ENCODE measurements at regions not wholly inside any gene's neighbourhood (a gene's known extent, or its start where the extent isn't known, plus 50 kb on each side); places are given as distances from the start of the nearest gene placed in this dataset.

DNA sequence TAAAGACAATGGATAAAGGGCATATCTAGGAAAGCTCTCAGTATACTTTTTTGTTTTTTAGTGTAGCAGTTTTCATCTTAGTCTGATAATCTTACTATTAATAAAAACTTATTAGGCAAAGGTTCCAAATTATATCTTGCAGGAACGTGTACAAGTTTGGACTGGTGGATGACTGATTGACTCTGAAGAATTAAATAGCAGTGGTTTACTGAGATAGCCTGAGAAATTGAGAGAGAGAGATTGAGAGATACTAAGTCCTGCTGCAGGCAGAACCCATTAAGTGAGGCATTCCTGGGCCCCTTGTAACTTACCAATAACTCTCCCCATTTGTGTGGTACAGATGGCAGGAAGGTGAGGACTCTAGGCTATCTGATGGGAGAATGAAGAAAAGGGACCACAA, 80.2 kb upstream of the SLC38A2 start:
- CTCF ChIA-PET, result interaction anchor here (0.5 kb wide), 1 partner anchor 1579 kb away, joined by 4 read pairs; no protein-coding TSS in a partner anchor

DNA sequence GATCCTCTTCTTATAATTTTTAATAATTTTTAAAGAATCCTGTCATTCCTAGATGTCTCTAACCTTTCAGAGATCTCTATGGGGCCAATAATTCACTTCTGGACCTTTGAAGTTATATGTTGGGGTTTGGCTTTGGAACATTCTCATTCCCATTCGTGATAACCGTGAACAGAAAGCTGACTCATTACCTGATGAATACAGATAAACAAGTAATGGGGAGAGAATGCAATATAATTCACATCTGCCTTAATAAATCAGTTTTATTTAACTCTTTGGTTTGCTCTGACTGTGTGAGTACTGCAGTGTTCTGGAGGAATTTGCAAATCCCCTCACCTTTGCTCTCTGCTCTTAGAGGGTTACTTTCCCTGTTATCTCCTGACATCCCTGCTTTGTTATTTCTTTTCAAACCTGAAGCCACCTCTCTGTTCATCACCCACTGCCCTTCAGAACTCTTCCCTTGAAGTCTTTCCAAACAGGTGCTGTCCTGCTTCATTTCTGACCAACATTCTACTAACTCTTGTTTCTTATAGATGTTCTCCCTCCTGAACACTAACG, 79.6 kb upstream of the SLC38A2 start:
- BruUV-seq (replicated peaks), result no TSS peak
- H3K4me1 ChIP-seq (ENCODE audit: insufficient read depth, low read length, poor library complexity, severe bottlenecking), result peaks cover 63% of the 10 kb centered on the region
- no peaks in the 10 kb centered on the region for H3K36me3 ChIP-seq (ENCODE audit: insufficient read depth, low read length, poor library complexity, severe bottlenecking)
- POLR2A ChIA-PET (ENCODE audit: low non-redundant PET), result no interaction called here
- TF ChIP-seq CTCF (conservative IDR thresholded peaks at IDR 0.05; ENCODE audit: low read depth, low read length), result no peak
- TF ChIP-seq EZH2 (IDR thresholded peaks at IDR 0.05; ENCODE audit: borderline replicate concordance, low read depth, low read length, poor library complexity, severe bottlenecking), result no peak
- no peak overlapping the region for H3K4me3 ChIP-seq (ENCODE audit: low read depth, low read length, poor library complexity, severe bottlenecking)
- intact Hi-C loops (cut with micrococcal nuclease; ENCODE audit: unreplicated experiment), result no loop called here
- H3K27ac ChIP-seq (ENCODE audit: low read depth, low read length, poor library complexity, severe bottlenecking), result peak overlapping the region; percentile 43
- H3K27me3 ChIP-seq (replicated peaks; ENCODE audit: insufficient read depth, low read depth, low read length, poor library complexity), result no peaks in the 10 kb centered on the region
- H3K9me3 ChIP-seq (ENCODE audit: low read depth, low read length, poor library complexity, severe bottlenecking), result no peaks in the 10 kb centered on the region
- CTCF ChIA-PET, result no interaction called here
- DNase-seq (ENCODE audit: low spot score), result no peak

More for the DNA sequence above, 80.2 kb upstream of the SLC38A2 start:
- DNase-seq (ENCODE audit: low spot score), result no peak
- POLR2A ChIA-PET (ENCODE audit: low non-redundant PET), result no interaction called here
- TF ChIP-seq CTCF (conservative IDR thresholded peaks at IDR 0.05; ENCODE audit: low read depth, low read length) (no peak), EZH2 (IDR thresholded peaks at IDR 0.05; ENCODE audit: borderline replicate concordance, low read depth, low read length, poor library complexity, severe bottlenecking) (no peak)
- Histone ChIP-seq H3K4me1 (ENCODE audit: insufficient read depth, low read length, poor library complexity, severe bottlenecking) (peaks cover 63% of the 10 kb centered on the region), H3K9me3 (ENCODE audit: low read depth, low read length, poor library complexity, severe bottlenecking) (no peaks in the 10 kb centered on the region), H3K4me3 (ENCODE audit: low read depth, low read length, poor library complexity, severe bottlenecking) (no peak overlapping the region), H3K27ac (ENCODE audit: low read depth, low read length, poor library complexity, severe bottlenecking) (no peak overlapping the region), H3K36me3 (ENCODE audit: insufficient read depth, low read length, poor library complexity, severe bottlenecking) (no peaks in the 10 kb centered on the region), H3K27me3 (replicated peaks; ENCODE audit: insufficient read depth, low read depth, low read length, poor library complexity) (no peaks in the 10 kb centered on the region)
- no TSS peak for BruUV-seq (replicated peaks)
- intact Hi-C loops (cut with micrococcal nuclease; ENCODE audit: unreplicated experiment), result no loop called here

DNA sequence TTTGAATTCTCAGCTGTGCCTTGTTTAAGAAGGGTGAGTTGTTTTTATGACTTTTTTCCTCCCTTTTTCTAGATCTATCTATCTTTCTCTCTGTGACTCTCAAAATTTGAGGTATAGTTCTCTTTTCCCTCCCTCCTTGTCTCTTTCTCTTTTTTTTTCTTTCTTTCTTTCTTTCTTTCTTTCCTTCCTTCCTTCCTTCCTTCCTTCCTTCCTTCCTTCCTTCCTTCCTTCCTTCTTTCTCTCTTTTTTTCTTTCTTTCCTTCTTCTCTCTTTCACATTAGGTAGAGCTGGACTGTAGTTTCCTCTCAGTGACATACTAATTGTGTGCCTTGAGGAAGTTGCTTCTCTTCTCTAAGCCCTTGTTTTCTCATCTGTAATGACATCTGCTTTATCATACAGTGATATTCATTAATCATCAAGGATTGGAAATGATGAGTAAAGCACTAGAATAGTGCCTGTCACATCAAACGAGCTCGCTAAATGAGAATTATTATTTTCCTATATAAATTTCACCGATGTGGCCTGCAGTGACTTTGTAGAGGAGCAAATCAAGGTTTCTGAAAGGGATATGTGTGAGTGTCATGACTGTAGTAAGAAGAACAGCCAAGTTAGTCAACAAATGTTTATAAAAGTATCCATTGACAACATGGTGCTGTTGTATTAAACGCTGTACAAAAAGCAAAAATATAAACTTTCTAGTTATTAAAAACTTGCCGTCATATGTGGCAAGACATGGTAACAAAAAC, 78.9 kb upstream of the SLC38A2 start:
- ChIA-PET CTCF (no interaction called here), POLR2A (ENCODE audit: low non-redundant PET) (no interaction called here)
- Histone ChIP-seq H3K9me3 (ENCODE audit: low read depth, low read length, poor library complexity, severe bottlenecking) (no peaks in the 10 kb centered on the region), H3K4me3 (ENCODE audit: low read depth, low read length, poor library complexity, severe bottlenecking) (no peak overlapping the region), H3K36me3 (ENCODE audit: insufficient read depth, low read length, poor library complexity, severe bottlenecking) (no peaks in the 10 kb centered on the region), H3K4me1 (ENCODE audit: insufficient read depth, low read length, poor library complexity, severe bottlenecking) (peaks cover 63% of the 10 kb centered on the region), H3K27ac (ENCODE audit: low read depth, low read length, poor library complexity, severe bottlenecking) (peak overlapping the region; percentile 25), H3K27me3 (replicated peaks; ENCODE audit: insufficient read depth, low read depth, low read length, poor library complexity) (no peaks in the 10 kb centered on the region)
- TF ChIP-seq CTCF (conservative IDR thresholded peaks at IDR 0.05; ENCODE audit: low read depth, low read length) (no peak), EZH2 (IDR thresholded peaks at IDR 0.05; ENCODE audit: borderline replicate concordance, low read depth, low read length, poor library complexity, severe bottlenecking) (no peak)
- intact Hi-C loops (cut with micrococcal nuclease; ENCODE audit: unreplicated experiment), result no loop called here
- BruUV-seq (replicated peaks), result no TSS peak
- peak; percentile 49 for DNase-seq (ENCODE audit: low spot score)
